SK-N-SH (cell line): ENCODE measurements at regions not wholly inside any gene's neighbourhood (a gene's known extent, or its start where the extent isn't known, plus 50 kb on each side); places are given as distances from the start of the nearest gene placed in this dataset.

Source experiments
- CTCF ChIA-PET: fragments of 300-600, 350-600 bp; formaldehyde crosslinking; extraction: SDS; loops from one replicate; lab custom pipeline; 2021; lab: Yijun Ruan, JAX
- POLR2A ChIA-PET: fragments of 350-600 bp; sonication (Branson Sonifier 250); formaldehyde crosslinking; extraction: SDS; loops from one replicate; lab custom pipeline; 2020; ENCODE audit warnings: antibody characterized with exemption, inconsistent platforms; lab: Yijun Ruan, JAX
- DNase-seq: peaks from one replicate; pipeline ENCODE4 v3.0.0; 2012
- H2AFZ ChIP-seq: fragments of 200-600 bp; sonication (generic); 2 replicates; pipeline ENCODE4 v1.8.1; 2016; ENCODE audit warnings: antibody characterized with exemption, mild to moderate bottlenecking, low read depth
- H3F3A ChIP-seq: fragments of 200-600 bp; sonication (generic); replicated peaks from 2 replicates; pipeline ENCODE3; 2016; ENCODE audit warnings: antibody characterized with exemption, mild to moderate bottlenecking; ENCODE audit not compliant: insufficient read depth
- H3K27ac ChIP-seq, 2 experiments: fragments of 200-500 bp in 1 of 2; fragments of 200-600 bp in 1 of 2; sonication (Bioruptor generic) in 1 of 2; sonication (generic), shearing (Covaris generic) in 1 of 2; 2 replicates each; pipeline versions ENCODE4 v1.5.1 to v1.6.1; 2014 to 2016; ENCODE audit warnings: low read depth in 2 of 2, inconsistent platforms in 1 of 2, low read length in 1 of 2, mild to moderate bottlenecking in 1 of 2, mixed read lengths in 1 of 2
- H3K27me3 ChIP-seq: fragments of 200-600 bp; sonication (generic), shearing (Covaris generic); 2 replicates; pipeline ENCODE4 v1.6.1; 2016; ENCODE audit warnings: mixed run types; ENCODE audit not compliant: insufficient read depth
- H3K36me3 ChIP-seq, 2 experiments: fragments of 200-500 bp in 1 of 2; fragments of 200-600 bp in 1 of 2; sonication (Bioruptor generic) in 1 of 2; sonication (generic) in 1 of 2; replicated peaks in 1 of 2; 2 replicates each; pipeline versions ENCODE3 to v1.5.1; 2014 to 2016; ENCODE audit warnings: low read length in 1 of 2, mild to moderate bottlenecking in 1 of 2; ENCODE audit not compliant: insufficient read depth in 2 of 2, control insufficient read depth in 1 of 2
- H3K4me1 ChIP-seq, 2 experiments: fragments of 200-500 bp in 1 of 2; fragments of 200-600 bp in 1 of 2; sonication (Bioruptor generic) in 1 of 2; sonication (generic), shearing (Covaris generic) in 1 of 2; 2 replicates each; pipeline versions ENCODE4 v1.5.1 to v1.6.1; 2014 to 2016; ENCODE audit warnings: low read depth in 1 of 2, low read length in 1 of 2, mixed run types in 1 of 2; ENCODE audit not compliant: insufficient read depth in 2 of 2, control insufficient read depth in 1 of 2
- H3K4me2 ChIP-seq: fragments of 200-600 bp; sonication (generic), shearing (Covaris generic); 2 replicates; pipeline ENCODE4 v1.6.1; 2017; ENCODE audit warnings: mixed run types
- H3K4me3 ChIP-seq, 2 experiments: fragments of 200-500 bp in 1 of 2; fragments of 200-600 bp in 1 of 2; sonication (Bioruptor generic) in 1 of 2; sonication (generic), shearing (Covaris generic) in 1 of 2; 2 replicates each; pipeline versions ENCODE4 v1.5.1 to v1.8.1; 2014 to 2016; ENCODE audit warnings: low read depth in 2 of 2, inconsistent platforms in 1 of 2, low read length in 1 of 2, mild to moderate bottlenecking in 1 of 2, mixed read lengths in 1 of 2, moderate library complexity in 1 of 2
- H3K79me2 ChIP-seq: fragments of 200-600 bp; sonication (generic); 2 replicates; pipeline ENCODE4 v1.8.1; 2017; ENCODE audit warnings: mild to moderate bottlenecking; ENCODE audit not compliant: insufficient read depth
- H3K9ac ChIP-seq: fragments of 200-600 bp; sonication (generic); 2 replicates; pipeline ENCODE4 v1.6.1; 2017; ENCODE audit warnings: mixed run types
- H3K9me2 ChIP-seq: fragments of 200-600 bp; sonication (generic); 2 replicates; pipeline ENCODE4 v1.6.1; 2017; ENCODE audit warnings: mixed run types
- H3K9me3 ChIP-seq: fragments of 200-600 bp; sonication (generic); 2 replicates; pipeline ENCODE4 v1.6.1; 2017; ENCODE audit warnings: mixed run types, mild to moderate bottlenecking, moderate library complexity
- H4K20me1 ChIP-seq: fragments of 200-600 bp; sonication (generic); 2 replicates; pipeline ENCODE4 v1.6.1; 2017; ENCODE audit warnings: mild to moderate bottlenecking, mixed run types; ENCODE audit not compliant: insufficient read depth
- CHD2 ChIP-seq: fragments of 150-350 bp; IDR thresholded peaks from 2 replicates; pipeline ENCODE4 v1.6.1; 2018; ENCODE audit warnings: low read length; ENCODE audit not compliant: partially characterized antibody
- ELF1 ChIP-seq: IDR thresholded peaks from 2 replicates; pipeline ENCODE4 v1.4.0; 2012
- EP300 ChIP-seq, 2 experiments: IDR thresholded peaks; 2 replicates each; pipeline versions ENCODE4 v1.4.0 to v1.6.1; 2012; ENCODE audit warnings: borderline replicate concordance in 1 of 2, low read depth in 1 of 2, low read length in 1 of 2
- FOSL2 ChIP-seq: IDR thresholded peaks from 2 replicates; pipeline ENCODE4 v1.4.0; 2012; ENCODE audit warnings: low read depth, mild to moderate bottlenecking, moderate library complexity, borderline replicate concordance
- FOXJ3 ChIP-seq: sonication (generic); formaldehyde crosslinking; IDR thresholded peaks from 2 replicates; pipeline ENCODE4 v1.5.1; 2020; ENCODE audit warnings: mild to moderate bottlenecking, missing genetic modification reagents
- GATA2 ChIP-seq: sonication (generic); formaldehyde crosslinking; IDR thresholded peaks from 2 replicates; pipeline ENCODE4 v1.5.0; 2020; ENCODE audit warnings: mild to moderate bottlenecking, missing genetic modification reagents
- JUND ChIP-seq: IDR thresholded peaks from 2 replicates; pipeline ENCODE4 v1.4.0; 2012
- RFX5 ChIP-seq: IDR thresholded peaks from 2 replicates; pipeline ENCODE4 v1.6.1; 2012; ENCODE audit warnings: mild to moderate bottlenecking, improper control_type of control experiment, low read length
- YY1 ChIP-seq: IDR thresholded peaks from 2 replicates; pipeline ENCODE4 v1.4.0; 2012; ENCODE audit warnings: low read depth, mild to moderate bottlenecking
- WGBS: methylation state at CpG from one replicate; pipeline ENCODE4 v1.1.6; 2017; ENCODE audit warnings: low lambda C conversion rate; 5-methylcytosine and 5-hydroxymethylcytosine counted together
- TF ChIP-seq, protein P1 (sequence below): IDR thresholded peaks from 2 replicates; pipeline ENCODE4 v1.4.0; 2012; ENCODE audit warnings: low read depth, borderline replicate concordance
- TF ChIP-seq, protein P2 (sequence below): IDR thresholded peaks from 2 replicates; pipeline ENCODE4 v1.4.0; 2012; ENCODE audit warnings: low read depth, borderline replicate concordance

DNA sequence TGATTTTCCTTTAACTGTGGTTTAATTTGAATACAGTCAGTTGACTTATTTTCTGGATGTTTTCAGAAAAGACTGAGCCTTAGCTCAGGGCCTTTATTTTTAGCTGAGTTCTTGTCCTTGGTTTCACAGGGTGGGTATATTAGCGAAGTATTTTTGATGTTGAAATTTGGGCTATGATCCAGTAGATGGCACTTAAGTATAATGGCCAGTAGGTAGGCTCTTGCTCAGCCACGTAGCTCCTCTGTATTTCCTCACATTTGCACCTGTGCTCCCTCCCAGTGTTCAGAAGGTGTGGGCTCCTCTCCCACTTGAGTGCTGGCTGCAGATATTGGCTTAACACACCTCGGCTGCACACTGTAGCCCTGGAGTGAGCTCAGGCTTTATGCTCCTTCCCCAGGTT, 549.9 kb upstream of the AMOT start:
- Histone ChIP-seq H3K9ac (no peak overlapping the region), H3K4me1 (no peaks in the 10 kb centered on the region; a peak in 2 of 4 replicates), H3K36me3 (no peaks in the 10 kb centered on the region), H3K27ac (no peak overlapping the region), H2AFZ (no peak overlapping the region), H3K4me2 (no peak overlapping the region), H3K4me3 (no peak overlapping the region), H3K27me3 (no peaks in the 10 kb centered on the region; the same call in 1 of the 2 replicates), H3K9me3 (no peaks in the 10 kb centered on the region), H3K9me2 (no peaks in the 10 kb centered on the region), H3F3A (no peaks in the 10 kb centered on the region), H3K79me2 (no peaks in the 10 kb centered on the region), H4K20me1 (no peaks in the 10 kb centered on the region)
- POLR2A ChIA-PET, result no interaction called here
- TF ChIP-seq FOXJ3 (CRISPR knock-in tag) (no peak), ELF1 (no peak), YY1 (no peak), FOSL2 (no peak), JUND (no peak)
- TF ChIP-seq, protein P1, sequence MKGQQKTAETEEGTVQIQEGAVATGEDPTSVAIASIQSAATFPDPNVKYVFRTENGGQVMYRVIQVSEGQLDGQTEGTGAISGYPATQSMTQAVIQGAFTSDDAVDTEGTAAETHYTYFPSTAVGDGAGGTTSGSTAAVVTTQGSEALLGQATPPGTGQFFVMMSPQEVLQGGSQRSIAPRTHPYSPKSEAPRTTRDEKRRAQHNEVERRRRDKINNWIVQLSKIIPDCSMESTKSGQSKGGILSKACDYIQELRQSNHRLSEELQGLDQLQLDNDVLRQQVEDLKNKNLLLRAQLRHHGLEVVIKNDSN, result no peak
- CTCF ChIA-PET, result no interaction called here
- 41% methylated on average over 3 of the region's 3 CpGs for WGBS
- DNase-seq, result no peak

DNA sequence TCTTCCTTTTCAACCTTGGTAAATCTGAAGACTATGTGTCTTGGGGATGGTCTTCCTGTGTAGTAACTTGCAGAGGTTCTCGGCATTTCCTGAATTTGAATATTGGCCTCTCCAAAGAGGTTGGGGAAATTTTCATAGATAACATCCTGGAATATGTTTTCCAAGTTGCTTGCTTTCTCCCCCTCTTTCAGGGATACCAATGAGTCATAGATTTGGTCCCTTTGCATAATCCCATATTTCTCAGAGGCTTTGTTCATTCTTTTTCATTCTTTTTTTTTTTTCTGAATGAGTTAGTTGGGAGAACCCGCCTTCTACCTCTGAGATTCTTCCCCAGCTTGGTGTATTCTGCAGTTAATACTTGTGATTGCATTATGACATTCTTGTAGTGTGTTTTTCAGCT, 549.2 kb upstream of the AMOT start:
- DNase-seq, result no peak
- Histone ChIP-seq H3F3A (peaks cover 2% of the 10 kb centered on the region), H3K27me3 (no peaks in the 10 kb centered on the region; the same call in 1 of the 2 replicates), H3K36me3 (no peaks in the 10 kb centered on the region), H3K4me2 (no peak overlapping the region), H3K4me1 (no peaks in the 10 kb centered on the region; a peak in 2 of 4 replicates), H3K9ac (no peak overlapping the region), H3K79me2 (no peaks in the 10 kb centered on the region), H3K4me3 (no peak overlapping the region), H4K20me1 (no peaks in the 10 kb centered on the region), H3K9me2 (no peaks in the 10 kb centered on the region), H3K9me3 (no peaks in the 10 kb centered on the region), H3K27ac (no peak overlapping the region), H2AFZ (no peak overlapping the region)
- TF ChIP-seq GATA2 (CRISPR knock-in tag), result no peak
- TF ChIP-seq FOXJ3 (CRISPR knock-in tag), result no peak
- no peak for TF ChIP-seq RFX5
- TF ChIP-seq CHD2, result no peak
- TF ChIP-seq, protein P2, sequence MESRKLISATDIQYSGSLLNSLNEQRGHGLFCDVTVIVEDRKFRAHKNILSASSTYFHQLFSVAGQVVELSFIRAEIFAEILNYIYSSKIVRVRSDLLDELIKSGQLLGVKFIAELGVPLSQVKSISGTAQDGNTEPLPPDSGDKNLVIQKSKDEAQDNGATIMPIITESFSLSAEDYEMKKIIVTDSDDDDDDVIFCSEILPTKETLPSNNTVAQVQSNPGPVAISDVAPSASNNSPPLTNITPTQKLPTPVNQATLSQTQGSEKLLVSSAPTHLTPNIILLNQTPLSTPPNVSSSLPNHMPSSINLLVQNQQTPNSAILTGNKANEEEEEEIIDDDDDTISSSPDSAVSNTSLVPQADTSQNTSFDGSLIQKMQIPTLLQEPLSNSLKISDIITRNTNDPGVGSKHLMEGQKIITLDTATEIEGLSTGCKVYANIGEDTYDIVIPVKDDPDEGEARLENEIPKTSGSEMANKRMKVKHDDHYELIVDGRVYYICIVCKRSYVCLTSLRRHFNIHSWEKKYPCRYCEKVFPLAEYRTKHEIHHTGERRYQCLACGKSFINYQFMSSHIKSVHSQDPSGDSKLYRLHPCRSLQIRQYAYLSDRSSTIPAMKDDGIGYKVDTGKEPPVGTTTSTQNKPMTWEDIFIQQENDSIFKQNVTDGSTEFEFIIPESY, result no peak
- TF ChIP-seq EP300 (IDR thresholded peaks at IDR 0.05; ENCODE audit: borderline replicate concordance in 1 of 2, low read depth in 1 of 2, low read length in 1 of 2), result no peak
- TF ChIP-seq, protein P1, result no peak
- CTCF ChIA-PET, result no interaction called here
- POLR2A ChIA-PET, result no interaction called here
- 32% methylated on average over 2 of the region's 2 CpGs for WGBS
